HG02840 (cell line): ENCODE measurements at regions not wholly inside any gene's neighbourhood (a gene's known extent, or its start where the extent isn't known, plus 50 kb on each side); places are given as distances from the start of the nearest gene placed in this dataset.

Experiments
- ATAC-seq: cut with Tn5 transposase; IDR thresholded peaks from one replicate; pipeline ENCODE4 v1.9.1; 2021; ENCODE audit warnings: mild to moderate bottlenecking, moderate library complexity, moderate number of reproducible peaks; ENCODE audit not compliant: unreplicated experiment, low FRiP score

- ATAC-seq, result no peak
Observed at GRCh38 chr12:115660211-115660805, 617.2 kb downstream of the MED13L start.

- no peak for ATAC-seq
Observed at GRCh38 chr12:115659422-115659821, 618.1 kb downstream of the MED13L start.

- no peak for ATAC-seq
Observed at GRCh38 chr12:115657081-115658013, 620.1 kb downstream of the MED13L start.

- ATAC-seq, result no peak
Observed at GRCh38 chr12:115650026-115650425, 627.5 kb downstream of the MED13L start.

- ATAC-seq, result no peak
Observed at GRCh38 chr12:115648463-115648862, 629.0 kb downstream of the MED13L start.

- ATAC-seq, result no peak
Observed at GRCh38 chr12:115646210-115646609, 631.3 kb downstream of the MED13L start.

GRCh38 chr12:115640929-115641328 lies 636.6 kb downstream of the MED13L start:
- ATAC-seq, result no peak

- no peak for ATAC-seq
Observed at GRCh38 chr12:115639648-115640012, 637.9 kb downstream of the MED13L start.

- ATAC-seq, result no peak
Observed at GRCh38 chr12:115638733-115639647, 638.5 kb downstream of the MED13L start.

- no peak for ATAC-seq
Observed at GRCh38 chr12:115636546-115636945, 640.9 kb downstream of the MED13L start.

- no peak for ATAC-seq
Observed at GRCh38 chr12:115632308-115632707, 645.2 kb downstream of the MED13L start.

GRCh38 chr12:115630136-115630535 lies 647.4 kb downstream of the MED13L start:
- no peak for ATAC-seq

- no peak for ATAC-seq
Observed at GRCh38 chr12:115626210-115626609, 651.3 kb downstream of the MED13L start.

GRCh38 chr12:115623764-115624334 lies 653.6 kb downstream of the MED13L start:
- ATAC-seq, result no peak

GRCh38 chr12:115623275-115623674 lies 654.2 kb downstream of the MED13L start:
- ATAC-seq, result no peak

GRCh38 chr12:115620816-115621215 lies 656.7 kb downstream of the MED13L start:
- no peak for ATAC-seq

GRCh38 chr12:115619889-115620288 lies 657.6 kb downstream of the MED13L start:
- no peak for ATAC-seq

- ATAC-seq, result no peak
Observed at GRCh38 chr12:115619061-115619460, 658.4 kb downstream of the MED13L start.

- ATAC-seq, result no peak
Observed at GRCh38 chr12:115618105-115618504, 659.4 kb downstream of the MED13L start.

GRCh38 chr12:115617391-115617790 lies 660.1 kb downstream of the MED13L start:
- no peak for ATAC-seq
